HG02938 (cell line): ENCODE measurements at regions not wholly inside any gene's neighbourhood (a gene's known extent, or its start where the extent isn't known, plus 50 kb on each side); places are given as distances from the start of the nearest gene placed in this dataset.
"Not testable (repeated sequence)": the region's sequence is repeated elsewhere in the genome, so short reads cannot be mapped to it uniquely, and the experiment has no call there.

Experiments used
- ATAC-seq: cut with Tn5 transposase; IDR thresholded peaks from one replicate; pipeline ENCODE4 v1.9.1; 2021; ENCODE audit warnings: mild to moderate bottlenecking, moderate library complexity; ENCODE audit not compliant: unreplicated experiment

- no peak for ATAC-seq
Measured at GRCh38 chr6:6724539-6725467, 136.3 kb downstream of the LY86 start.

GRCh38 chr6:6725468-6726209 is 137.1 kb downstream of the LY86 start:
- no peak for ATAC-seq

GRCh38 chr6:6728169-6728941 is 139.8 kb downstream of the LY86 start:
- no peak for ATAC-seq

- ATAC-seq = no peak
Measured at GRCh38 chr6:6729971-6730370, 141.5 kb downstream of the LY86 start.

- no peak for ATAC-seq
Measured at GRCh38 chr6:6730831-6731230, 142.3 kb downstream of the LY86 start.

- no peak for ATAC-seq
Measured at GRCh38 chr6:6734479-6735465, 146.3 kb downstream of the LY86 start.

- no peak for ATAC-seq
Measured at GRCh38 chr6:6736791-6737654, 148.5 kb downstream of the LY86 start.

GRCh38 chr6:6737671-6738070 is 149.2 kb downstream of the LY86 start:
- no peak for ATAC-seq

- ATAC-seq = no peak
Measured at GRCh38 chr6:6738108-6738507, 149.6 kb downstream of the LY86 start.

GRCh38 chr6:6738922-6739716 is 150.6 kb downstream of the LY86 start:
- no peak for ATAC-seq

- no peak for ATAC-seq
Measured at GRCh38 chr6:6740595-6740994, 152.1 kb downstream of the LY86 start.

GRCh38 chr6:6741264-6741663 is 152.7 kb downstream of the LY86 start:
- ATAC-seq = no peak

- no peak for ATAC-seq
Measured at GRCh38 chr6:6742535-6742934, 154.0 kb downstream of the LY86 start.

GRCh38 chr6:6744551-6744950 is 156.0 kb downstream of the LY86 start:
- no peak for ATAC-seq

GRCh38 chr6:6745637-6746332 is 157.3 kb downstream of the LY86 start:
- not testable (repeated sequence) for ATAC-seq

- no peak for ATAC-seq
Measured at GRCh38 chr6:6746333-6746969, 157.9 kb downstream of the LY86 start.

GRCh38 chr6:6746970-6747338 is 158.4 kb downstream of the LY86 start:
- ATAC-seq = no peak
